Activated naive CD8-positive, alpha-beta T cell treated with anti-CD3 and anti-CD28 coated beads, Interleukin-2, amount 10 ng/mL, durations not matched to agents 7 days and 5 days (primary cell): ENCODE measurements at regions not wholly inside any gene's neighbourhood (a gene's known extent, or its start where the extent isn't known, plus 50 kb on each side); places are given as distances from the start of the nearest gene placed in this dataset.

Experiments
- ATAC-seq: fragments of 150-1000 bp; cut with Tn5 transposase; one replicate; pipeline ENCODE4 v1.10.0; 2021; ENCODE audit warnings: low read depth, moderate library complexity
- POLR2A ChIA-PET: fragments of 350-600 bp; sonication (Branson Sonifier 250); formaldehyde crosslinking; loops from one replicate; lab custom pipeline; 2021; ENCODE audit warnings: antibody characterized with exemption; lab: Charles Lee
- DNase-seq: peaks from one replicate; pipeline ENCODE4 v3.0.0; 2021
- H3K27ac Mint-ChIP-seq: one replicate; pipeline ENCODE4 v1.8.0; 2022; ENCODE audit warnings: mild to moderate bottlenecking, mixed read lengths
- H3K27me3 Mint-ChIP-seq: one replicate; pipeline ENCODE4 v1.8.0; 2022; ENCODE audit warnings: mild to moderate bottlenecking, moderate library complexity, mixed read lengths
- H3K36me3 Mint-ChIP-seq: one replicate; pipeline ENCODE4 v1.8.0; 2021; ENCODE audit warnings: mild to moderate bottlenecking, mixed read lengths
- H3K4me1 Mint-ChIP-seq: one replicate; pipeline ENCODE4 v1.8.0; 2021; ENCODE audit warnings: mixed read lengths
- H3K4me3 Mint-ChIP-seq: one replicate; pipeline ENCODE4 v1.8.0; 2022; ENCODE audit warnings: mild to moderate bottlenecking, moderate library complexity, mixed read lengths
- H3K9me3 Mint-ChIP-seq: one replicate; pipeline ENCODE4 v1.8.0; 2021; ENCODE audit warnings: mixed read lengths

GRCh38 chr10:25696013-25696708 lies 237.9 kb upstream of the MYO3A start:
- H3K27ac Mint-ChIP-seq = no peak overlapping the region

GRCh38 chr10:25697412-25697811 lies 236.6 kb upstream of the MYO3A start:
- no peak for ATAC-seq
- H3K27me3 Mint-ChIP-seq = peaks cover 2% of the 10 kb centered on the region
- POLR2A ChIA-PET = no interaction called here

More at GRCh38 chr10:25696013-25696708, 237.9 kb upstream of the MYO3A start:
- Mint-ChIP-seq H3K36me3 (no peaks in the 10 kb centered on the region), H3K9me3 (no peaks in the 10 kb centered on the region), H3K4me1 (peaks cover 3% of the 10 kb centered on the region), H3K4me3 (no peak overlapping the region), H3K27me3 (peaks cover 2% of the 10 kb centered on the region)
- no peak for ATAC-seq
- DNase-seq = no peak
- POLR2A ChIA-PET = no interaction called here

GRCh38 chr10:25698638-25699037 lies 235.4 kb upstream of the MYO3A start:
- no peak overlapping the region for H3K4me3 Mint-ChIP-seq
- H3K36me3 Mint-ChIP-seq = no peaks in the 10 kb centered on the region
- DNase-seq (no peak), ATAC-seq (no peak)
- H3K9me3 Mint-ChIP-seq = no peaks in the 10 kb centered on the region
- H3K4me1 Mint-ChIP-seq = peaks cover 3% of the 10 kb centered on the region
- no peak overlapping the region for H3K27ac Mint-ChIP-seq
- POLR2A ChIA-PET = no interaction called here
- H3K27me3 Mint-ChIP-seq = peaks cover 2% of the 10 kb centered on the region

More at GRCh38 chr10:25697412-25697811, 236.6 kb upstream of the MYO3A start:
- Mint-ChIP-seq H3K9me3 (no peaks in the 10 kb centered on the region), H3K4me1 (peaks cover 3% of the 10 kb centered on the region), H3K36me3 (no peaks in the 10 kb centered on the region), H3K27ac (no peak overlapping the region), H3K4me3 (no peak overlapping the region)
- DNase-seq = no peak

- H3K4me3 Mint-ChIP-seq = no peak overlapping the region
- DNase-seq (no peak), ATAC-seq (no peak)
- H3K4me1 Mint-ChIP-seq = peaks cover 3% of the 10 kb centered on the region
- POLR2A ChIA-PET = no interaction called here
- no peak overlapping the region for H3K27ac Mint-ChIP-seq
- no peaks in the 10 kb centered on the region for H3K36me3 Mint-ChIP-seq
- H3K9me3 Mint-ChIP-seq = no peaks in the 10 kb centered on the region
- H3K27me3 Mint-ChIP-seq = peaks cover 2% of the 10 kb centered on the region
Measured at GRCh38 chr10:25699631-25700030, 234.4 kb upstream of the MYO3A start.

GRCh38 chr10:25701652-25702051 lies 232.4 kb upstream of the MYO3A start:
- Mint-ChIP-seq H3K27me3 (no peaks in the 10 kb centered on the region), H3K4me3 (no peak overlapping the region), H3K36me3 (no peaks in the 10 kb centered on the region), H3K4me1 (peaks cover 3% of the 10 kb centered on the region), H3K9me3 (no peaks in the 10 kb centered on the region), H3K27ac (no peak overlapping the region)
- POLR2A ChIA-PET = no interaction called here
- no peak for ATAC-seq
- DNase-seq = no peak

- no peaks in the 10 kb centered on the region for H3K9me3 Mint-ChIP-seq
- POLR2A ChIA-PET = no interaction called here
Measured at GRCh38 chr10:25704622-25705021, 229.4 kb upstream of the MYO3A start.

GRCh38 chr10:25707572-25707971 lies 226.5 kb upstream of the MYO3A start:
- no peak for ATAC-seq
- DNase-seq = no peak
- H3K4me1 Mint-ChIP-seq = no peaks in the 10 kb centered on the region
- H3K27ac Mint-ChIP-seq = no peak overlapping the region
- H3K36me3 Mint-ChIP-seq = no peaks in the 10 kb centered on the region
- POLR2A ChIA-PET = no interaction called here
- H3K27me3 Mint-ChIP-seq = no peaks in the 10 kb centered on the region
- no peak overlapping the region for H3K4me3 Mint-ChIP-seq
- H3K9me3 Mint-ChIP-seq = no peaks in the 10 kb centered on the region

More at GRCh38 chr10:25704622-25705021, 229.4 kb upstream of the MYO3A start:
- ATAC-seq (no peak), DNase-seq (no peak)
- H3K27ac Mint-ChIP-seq = no peak overlapping the region
- no peaks in the 10 kb centered on the region for H3K36me3 Mint-ChIP-seq
- no peak overlapping the region for H3K4me3 Mint-ChIP-seq
- H3K4me1 Mint-ChIP-seq = peaks cover 3% of the 10 kb centered on the region
- H3K27me3 Mint-ChIP-seq = no peaks in the 10 kb centered on the region

- H3K27ac Mint-ChIP-seq = no peak overlapping the region
- no peak for ATAC-seq
- no peaks in the 10 kb centered on the region for H3K27me3 Mint-ChIP-seq
- no peaks in the 10 kb centered on the region for H3K4me1 Mint-ChIP-seq
- POLR2A ChIA-PET = no interaction called here
- H3K36me3 Mint-ChIP-seq = no peaks in the 10 kb centered on the region
- H3K4me3 Mint-ChIP-seq = no peak overlapping the region
- DNase-seq = no peak
- no peaks in the 10 kb centered on the region for H3K9me3 Mint-ChIP-seq
Measured at GRCh38 chr10:25707976-25708671, 225.9 kb upstream of the MYO3A start.

GRCh38 chr10:25713894-25714240 lies 220.2 kb upstream of the MYO3A start:
- Mint-ChIP-seq H3K4me1 (no peaks in the 10 kb centered on the region), H3K27me3 (peaks cover 1% of the 10 kb centered on the region), H3K36me3 (no peaks in the 10 kb centered on the region), H3K27ac (no peak overlapping the region), H3K9me3 (no peaks in the 10 kb centered on the region), H3K4me3 (no peak overlapping the region)
- ATAC-seq (no peak), DNase-seq (no peak)
- POLR2A ChIA-PET = no interaction called here

GRCh38 chr10:25724241-25724640 lies 209.8 kb upstream of the MYO3A start:
- ATAC-seq (no peak), DNase-seq (no peak)
- no peaks in the 10 kb centered on the region for H3K36me3 Mint-ChIP-seq
- H3K27me3 Mint-ChIP-seq = peaks cover 2% of the 10 kb centered on the region
- no peak overlapping the region for H3K27ac Mint-ChIP-seq
- H3K4me1 Mint-ChIP-seq = no peaks in the 10 kb centered on the region
- no peaks in the 10 kb centered on the region for H3K9me3 Mint-ChIP-seq
- POLR2A ChIA-PET = no interaction called here
- H3K4me3 Mint-ChIP-seq = no peak overlapping the region

GRCh38 chr10:25725917-25726716 lies 207.9 kb upstream of the MYO3A start:
- Mint-ChIP-seq H3K9me3 (no peaks in the 10 kb centered on the region), H3K27ac (no peak overlapping the region), H3K27me3 (peaks cover 2% of the 10 kb centered on the region), H3K4me3 (no peak overlapping the region), H3K36me3 (no peaks in the 10 kb centered on the region), H3K4me1 (no peaks in the 10 kb centered on the region)
- ATAC-seq (no peak), DNase-seq (no peak)
- POLR2A ChIA-PET = no interaction called here

- DNase-seq = no peak
- POLR2A ChIA-PET = no interaction called here
- no peaks in the 10 kb centered on the region for H3K4me1 Mint-ChIP-seq
- no peaks in the 10 kb centered on the region for H3K9me3 Mint-ChIP-seq
- no peak for ATAC-seq
- no peaks in the 10 kb centered on the region for H3K36me3 Mint-ChIP-seq
- H3K4me3 Mint-ChIP-seq = no peak overlapping the region
- no peaks in the 10 kb centered on the region for H3K27me3 Mint-ChIP-seq
- H3K27ac Mint-ChIP-seq = no peak overlapping the region
Measured at GRCh38 chr10:25738776-25739175, 195.3 kb upstream of the MYO3A start.

- Mint-ChIP-seq H3K27ac (no peak overlapping the region), H3K36me3 (no peaks in the 10 kb centered on the region), H3K27me3 (peaks cover 2% of the 10 kb centered on the region), H3K9me3 (no peaks in the 10 kb centered on the region), H3K4me1 (no peaks in the 10 kb centered on the region), H3K4me3 (no peak overlapping the region)
- POLR2A ChIA-PET = no interaction called here
- no peak for ATAC-seq
- no peak for DNase-seq
Measured at GRCh38 chr10:25743832-25744231, 190.2 kb upstream of the MYO3A start.

GRCh38 chr10:25744574-25744973 lies 189.5 kb upstream of the MYO3A start:
- POLR2A ChIA-PET = no interaction called here
- Mint-ChIP-seq H3K36me3 (no peaks in the 10 kb centered on the region), H3K4me1 (no peaks in the 10 kb centered on the region), H3K27ac (no peak overlapping the region), H3K9me3 (no peaks in the 10 kb centered on the region), H3K4me3 (no peak overlapping the region), H3K27me3 (peaks cover 2% of the 10 kb centered on the region)
- DNase-seq (no peak), ATAC-seq (no peak)
